ENCODE measurements at regions not wholly inside any gene's neighbourhood (a gene's known extent, or its start where the extent isn't known, plus 50 kb on each side); places are given as distances from the start of the nearest gene placed in this dataset.

GRCh38 chr18:56511996-56512395 lies 126.4 kb downstream of the TXNL1 start:
- no peak overlapping the region for H3K27ac Mint-ChIP-seq
- no peak for DNase-seq (ENCODE audit: low spot score in 2 of 2, unreplicated experiment in 2 of 2)
- no peaks in the 10 kb centered on the region for H3K36me3 Mint-ChIP-seq
- H3K9me3 Mint-ChIP-seq, result peaks cover 3% of the 10 kb centered on the region
- no peak overlapping the region for H3K4me3 Mint-ChIP-seq
- H3K4me1 Mint-ChIP-seq, result peaks cover 14% of the 10 kb centered on the region
- TF ChIP-seq CTCF (IDR thresholded peaks at IDR 0.05; ENCODE audit: unreplicated experiment), result no peak
- no peaks in the 10 kb centered on the region for H3K27me3 Mint-ChIP-seq (ENCODE audit: low read depth)

GRCh38 chr18:56510108-56510507 lies 128.3 kb downstream of the TXNL1 start:
- H3K4me1 Mint-ChIP-seq, result peaks cover 2% of the 10 kb centered on the region

GRCh38 chr18:56509656-56510055 lies 128.7 kb downstream of the TXNL1 start:
- no peak overlapping the region for H3K27ac Mint-ChIP-seq
- TF ChIP-seq CTCF (IDR thresholded peaks at IDR 0.05; ENCODE audit: unreplicated experiment), result no peak
- no peak overlapping the region for H3K4me3 Mint-ChIP-seq
- no peak for DNase-seq (ENCODE audit: low spot score in 2 of 2, unreplicated experiment in 2 of 2)
- peaks cover 2% of the 10 kb centered on the region for H3K4me1 Mint-ChIP-seq
- no peaks in the 10 kb centered on the region for H3K36me3 Mint-ChIP-seq
- no peaks in the 10 kb centered on the region for H3K27me3 Mint-ChIP-seq (ENCODE audit: low read depth)
- peaks cover 5% of the 10 kb centered on the region for H3K9me3 Mint-ChIP-seq

More at GRCh38 chr18:56510108-56510507, 128.3 kb downstream of the TXNL1 start:
- no peak for TF ChIP-seq CTCF (IDR thresholded peaks at IDR 0.05; ENCODE audit: unreplicated experiment)
- Mint-ChIP-seq H3K27me3 (ENCODE audit: low read depth) (no peaks in the 10 kb centered on the region), H3K27ac (no peak overlapping the region), H3K9me3 (peaks cover 5% of the 10 kb centered on the region), H3K4me3 (no peak overlapping the region), H3K36me3 (no peaks in the 10 kb centered on the region)
- DNase-seq (ENCODE audit: low spot score in 2 of 2, unreplicated experiment in 2 of 2), result no peak

GRCh38 chr18:56508370-56509036 lies 129.9 kb downstream of the TXNL1 start:
- H3K36me3 Mint-ChIP-seq, result no peaks in the 10 kb centered on the region
- no peak overlapping the region for H3K27ac Mint-ChIP-seq
- no peak overlapping the region for H3K4me3 Mint-ChIP-seq
- H3K9me3 Mint-ChIP-seq, result peaks cover 5% of the 10 kb centered on the region
- no peaks in the 10 kb centered on the region for H3K27me3 Mint-ChIP-seq (ENCODE audit: low read depth)
- no peak for TF ChIP-seq CTCF (IDR thresholded peaks at IDR 0.05; ENCODE audit: unreplicated experiment)
- DNase-seq (ENCODE audit: low spot score in 2 of 2, unreplicated experiment in 2 of 2), result no peak
- H3K4me1 Mint-ChIP-seq, result no peaks in the 10 kb centered on the region

GRCh38 chr18:56505971-56506370 lies 132.4 kb downstream of the TXNL1 start:
- Mint-ChIP-seq H3K27me3 (ENCODE audit: low read depth) (no peaks in the 10 kb centered on the region), H3K27ac (no peak overlapping the region), H3K4me3 (no peak overlapping the region), H3K9me3 (peaks cover 5% of the 10 kb centered on the region), H3K36me3 (no peaks in the 10 kb centered on the region), H3K4me1 (peaks cover 6% of the 10 kb centered on the region)
- TF ChIP-seq CTCF (IDR thresholded peaks at IDR 0.05; ENCODE audit: unreplicated experiment), result no peak
- DNase-seq (ENCODE audit: low spot score in 2 of 2, unreplicated experiment in 2 of 2), result no peak
